Fibroblast of lung (primary cell): ENCODE measurements at regions not wholly inside any gene's neighbourhood (a gene's known extent, or its start where the extent isn't known, plus 50 kb on each side); places are given as distances from the start of the nearest gene placed in this dataset.

Experiments used
- DNase-seq, 2 donors: peaks; one replicate each; pipeline versions ENCODE4 v3.0.0 to v3.0.0-alpha.2; 2010; ENCODE audit warnings: low read depth in 2 of 2
- H2AFZ ChIP-seq: 2 replicates; pipeline ENCODE4 v1.5.1; 2012; ENCODE audit warnings: low read length, control low read depth, inconsistent platforms
- H3K27ac ChIP-seq: 2 replicates; pipeline ENCODE4 v1.5.1; 2011; ENCODE audit warnings: low read length, control low read depth; ENCODE audit not compliant: insufficient read depth
- H3K27me3 ChIP-seq: 2 replicates; pipeline ENCODE4 v1.5.1; 2011; ENCODE audit warnings: mild to moderate bottlenecking, low read length; ENCODE audit not compliant: control insufficient read depth, insufficient read depth
- H3K36me3 ChIP-seq: 2 replicates; pipeline ENCODE4 v1.5.1; 2011; ENCODE audit warnings: low read length; ENCODE audit not compliant: control insufficient read depth, insufficient read depth
- H3K4me1 ChIP-seq: 2 replicates; pipeline ENCODE4 v1.5.1; 2011; ENCODE audit warnings: low read length; ENCODE audit not compliant: control insufficient read depth, insufficient read depth; ENCODE audit errors: extremely low read depth
- H3K4me2 ChIP-seq: 2 replicates; pipeline ENCODE4 v1.5.1; 2011; ENCODE audit warnings: low read length, control low read depth; ENCODE audit not compliant: insufficient read depth; ENCODE audit errors: extremely low read depth
- H3K4me3 ChIP-seq, 4 experiments: fragments of 200-600 bp in 1 of 4; sonication (generic) in 1 of 4; replicated peaks in 1 of 4; 2 replicates each; pipeline ENCODE4 v1.5.1; 2011 to 2016; ENCODE audit warnings: low read length in 4 of 4, low read depth in 3 of 4, mild to moderate bottlenecking in 3 of 4, control low read depth in 2 of 4, inconsistent platforms in 1 of 4, mixed read lengths in 1 of 4; ENCODE audit not compliant: insufficient read depth in 1 of 4; ENCODE audit errors: control extremely low read depth in 1 of 4
- H3K79me2 ChIP-seq: 2 replicates; pipeline ENCODE4 v1.5.1; 2012; ENCODE audit warnings: mild to moderate bottlenecking, low read length, inconsistent platforms; ENCODE audit not compliant: control insufficient read depth, insufficient read depth
- H3K9ac ChIP-seq: 2 replicates; pipeline ENCODE4 v1.5.1; 2011; ENCODE audit warnings: mild to moderate bottlenecking, low read length, control low read depth; ENCODE audit not compliant: insufficient read depth
- H3K9me3 ChIP-seq: 2 replicates; pipeline ENCODE4 v1.5.1; 2012; ENCODE audit warnings: low read depth, low read length; ENCODE audit not compliant: control insufficient read depth, insufficient read depth
- H4K20me1 ChIP-seq: 2 replicates; pipeline ENCODE4 v1.5.1; 2011; ENCODE audit warnings: low read length; ENCODE audit not compliant: control insufficient read depth, insufficient read depth; ENCODE audit errors: extremely low read depth
- CTCF ChIP-seq, 2 donors: IDR thresholded peaks in 1 of 2; conservative IDR thresholded peaks in 1 of 2; 1 replicate in 1 of 2; 2 replicates in 1 of 2; pipeline ENCODE4 v1.5.1; 2011 to 2012; ENCODE audit warnings: low read length in 2 of 2, control low read depth in 1 of 2, inconsistent platforms in 1 of 2, low read depth in 1 of 2, mild to moderate bottlenecking in 1 of 2
- EZH2 ChIP-seq: IDR thresholded peaks from 2 replicates; pipeline ENCODE4 v1.5.1; 2012; ENCODE audit warnings: low read length, control low read depth, mild to moderate bottlenecking; ENCODE audit errors: missing control alignments

GRCh38 chr3:137300703-137301102 lies 342.9 kb downstream of the IL20RB start:
- H3K79me2 ChIP-seq: no peaks in the 10 kb centered on the region
- no peak overlapping the region for H2AFZ ChIP-seq
- no peaks in the 10 kb centered on the region for H3K9me3 ChIP-seq
- H3K36me3 ChIP-seq: no peaks in the 10 kb centered on the region
- no peak overlapping the region for H3K9ac ChIP-seq
- H3K27ac ChIP-seq: no peak overlapping the region
- no peak overlapping the region for H3K4me2 ChIP-seq
- no peak for TF ChIP-seq CTCF (conservative IDR thresholded peaks at IDR 0.05 in 1 of 2, IDR thresholded peaks at IDR 0.05 in 1 of 2; ENCODE audit: low read depth in 1 of 2, low read length in 2 of 2)
- no peak for TF ChIP-seq EZH2
- H3K4me3 ChIP-seq: no peak overlapping the region
- H3K4me1 ChIP-seq: no peaks in the 10 kb centered on the region
- no peak for DNase-seq
- H4K20me1 ChIP-seq: no peaks in the 10 kb centered on the region
- H3K27me3 ChIP-seq: no peaks in the 10 kb centered on the region

GRCh38 chr3:137304313-137305056 lies 346.7 kb downstream of the IL20RB start:
- H3K79me2 ChIP-seq: no peaks in the 10 kb centered on the region
- TF ChIP-seq CTCF (conservative IDR thresholded peaks at IDR 0.05 in 1 of 2, IDR thresholded peaks at IDR 0.05 in 1 of 2; ENCODE audit: low read depth in 1 of 2, low read length in 2 of 2): no peak
- TF ChIP-seq EZH2: no peak
- H3K27ac ChIP-seq: no peak overlapping the region
- H3K27me3 ChIP-seq: no peaks in the 10 kb centered on the region
- no peak overlapping the region for H3K4me3 ChIP-seq
- H3K36me3 ChIP-seq: no peaks in the 10 kb centered on the region
- no peaks in the 10 kb centered on the region for H4K20me1 ChIP-seq
- no peak overlapping the region for H3K9ac ChIP-seq
- H3K4me1 ChIP-seq: no peaks in the 10 kb centered on the region
- H3K9me3 ChIP-seq: no peaks in the 10 kb centered on the region
- DNase-seq: no peak
- no peak overlapping the region for H3K4me2 ChIP-seq
- no peak overlapping the region for H2AFZ ChIP-seq

- Histone ChIP-seq H2AFZ (no peak overlapping the region), H3K4me1 (no peaks in the 10 kb centered on the region), H3K9ac (no peak overlapping the region), H3K79me2 (no peaks in the 10 kb centered on the region), H3K9me3 (no peaks in the 10 kb centered on the region), H4K20me1 (no peaks in the 10 kb centered on the region), H3K36me3 (no peaks in the 10 kb centered on the region), H3K4me3 (no peak overlapping the region), H3K27me3 (no peaks in the 10 kb centered on the region), H3K4me2 (no peak overlapping the region), H3K27ac (no peak overlapping the region)
- no peak for DNase-seq
- no peak for TF ChIP-seq CTCF (conservative IDR thresholded peaks at IDR 0.05 in 1 of 2, IDR thresholded peaks at IDR 0.05 in 1 of 2; ENCODE audit: low read depth in 1 of 2, low read length in 2 of 2)
- no peak for TF ChIP-seq EZH2
These were observed 366.3 kb downstream of the IL20RB start for GRCh38 chr3:137324114-137324513.
